ENCODE measurements at regions not wholly inside any gene's neighbourhood (a gene's known extent, or its start where the extent isn't known, plus 50 kb on each side); places are given as distances from the start of the nearest gene placed in this dataset.

DNA sequence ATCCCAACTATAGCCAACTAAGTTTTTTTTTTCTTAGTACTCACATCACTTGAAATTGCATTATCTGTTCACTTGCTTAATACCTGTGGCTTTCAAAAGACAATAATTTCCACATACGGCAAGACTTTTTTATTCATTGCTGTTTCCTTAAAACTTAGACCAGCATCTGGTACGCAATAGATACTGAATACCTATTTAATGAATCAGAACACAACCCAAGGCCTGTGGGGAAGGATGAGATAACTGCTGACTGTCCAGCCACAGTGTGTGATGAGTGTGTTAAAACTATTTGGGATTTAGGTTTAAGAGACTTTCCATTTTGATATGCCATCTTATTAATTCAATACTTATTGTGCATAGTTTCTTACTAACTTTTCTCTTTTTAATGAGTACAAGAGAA is 988.7 kb downstream of the NTRK3 start:
- ChIA-PET RAD21 (ENCODE audit: low non-redundant PET in 1 of 2, low total read pairs in 2 of 2, uncharacterized antibody in 2 of 2, unreplicated experiment in 2 of 2) (no interaction called here), POLR2A (no interaction called here), CTCF (no interaction called here)
- H3K9me3 ChIP-seq (ENCODE audit: control insufficient read depth in 1 of 2, insufficient read depth in 1 of 2, low read depth in 1 of 2, low read length in 2 of 2), result peaks cover 20 to 26% of the 10 kb centered on the region in 2 experiments; a peak in 2 of 4 replicates
- H3K27ac ChIP-seq (ENCODE audit: low read depth, low read length), result no peak overlapping the region
- TF ChIP-seq, protein P1, sequence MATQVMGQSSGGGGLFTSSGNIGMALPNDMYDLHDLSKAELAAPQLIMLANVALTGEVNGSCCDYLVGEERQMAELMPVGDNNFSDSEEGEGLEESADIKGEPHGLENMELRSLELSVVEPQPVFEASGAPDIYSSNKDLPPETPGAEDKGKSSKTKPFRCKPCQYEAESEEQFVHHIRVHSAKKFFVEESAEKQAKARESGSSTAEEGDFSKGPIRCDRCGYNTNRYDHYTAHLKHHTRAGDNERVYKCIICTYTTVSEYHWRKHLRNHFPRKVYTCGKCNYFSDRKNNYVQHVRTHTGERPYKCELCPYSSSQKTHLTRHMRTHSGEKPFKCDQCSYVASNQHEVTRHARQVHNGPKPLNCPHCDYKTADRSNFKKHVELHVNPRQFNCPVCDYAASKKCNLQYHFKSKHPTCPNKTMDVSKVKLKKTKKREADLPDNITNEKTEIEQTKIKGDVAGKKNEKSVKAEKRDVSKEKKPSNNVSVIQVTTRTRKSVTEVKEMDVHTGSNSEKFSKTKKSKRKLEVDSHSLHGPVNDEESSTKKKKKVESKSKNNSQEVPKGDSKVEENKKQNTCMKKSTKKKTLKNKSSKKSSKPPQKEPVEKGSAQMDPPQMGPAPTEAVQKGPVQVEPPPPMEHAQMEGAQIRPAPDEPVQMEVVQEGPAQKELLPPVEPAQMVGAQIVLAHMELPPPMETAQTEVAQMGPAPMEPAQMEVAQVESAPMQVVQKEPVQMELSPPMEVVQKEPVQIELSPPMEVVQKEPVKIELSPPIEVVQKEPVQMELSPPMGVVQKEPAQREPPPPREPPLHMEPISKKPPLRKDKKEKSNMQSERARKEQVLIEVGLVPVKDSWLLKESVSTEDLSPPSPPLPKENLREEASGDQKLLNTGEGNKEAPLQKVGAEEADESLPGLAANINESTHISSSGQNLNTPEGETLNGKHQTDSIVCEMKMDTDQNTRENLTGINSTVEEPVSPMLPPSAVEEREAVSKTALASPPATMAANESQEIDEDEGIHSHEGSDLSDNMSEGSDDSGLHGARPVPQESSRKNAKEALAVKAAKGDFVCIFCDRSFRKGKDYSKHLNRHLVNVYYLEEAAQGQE (IDR thresholded peaks at IDR 0.05; ENCODE audit: low read depth), result no peak
- no peak for TF ChIP-seq SRF (IDR thresholded peaks at IDR 0.05; ENCODE audit: low read depth)
- H3K9me2 ChIP-seq (ENCODE audit: insufficient read depth), result no peaks in the 10 kb centered on the region
- no TSS peak for BruUV-seq (replicated peaks)
- no peaks in the 10 kb centered on the region for H3K4me1 ChIP-seq (ENCODE audit: control insufficient read depth in 1 of 2, insufficient read depth in 2 of 2, low read length in 2 of 2)
- H3K4me2 ChIP-seq (ENCODE audit: low read length), result no peak overlapping the region
- no peak overlapping the region for H3K4me3 ChIP-seq (replicated peaks in 1 of 2; ENCODE audit: low read depth in 1 of 2, low read length in 2 of 2)
- H4K20me1 ChIP-seq (ENCODE audit: insufficient read depth), result no peaks in the 10 kb centered on the region
- DNase-seq (ENCODE audit: low read depth, low spot score) (no peak), ATAC-seq (no peak)
- no peaks in the 10 kb centered on the region for H3K27me3 ChIP-seq (ENCODE audit: insufficient read depth, low read length)
- H3K36me3 ChIP-seq (ENCODE audit: control insufficient read depth in 1 of 2, insufficient read depth in 2 of 2, low read length in 2 of 2), result no peaks in the 10 kb centered on the region
- H2AFZ ChIP-seq (ENCODE audit: low read depth, low read length, poor library complexity, severe bottlenecking), result no peak overlapping the region
- intact Hi-C loops (cut with micrococcal nuclease), result no loop called here
- no peak overlapping the region for H3K9ac ChIP-seq (ENCODE audit: low read length)
- H3K79me2 ChIP-seq (ENCODE audit: insufficient read depth, low read length), result no peaks in the 10 kb centered on the region

GRCh38 chr15:87263871-87264270 is 992.7 kb downstream of the NTRK3 start:
- no peaks in the 10 kb centered on the region for H4K20me1 ChIP-seq (ENCODE audit: insufficient read depth)
- TF ChIP-seq SRF (IDR thresholded peaks at IDR 0.05; ENCODE audit: low read depth) (no peak), CEBPB (IDR thresholded peaks at IDR 0.05; ENCODE audit: low read depth) (no peak), POLR2AphosphoS5 (IDR thresholded peaks at IDR 0.05; ENCODE audit: low read depth, low read length) (no peak), JUND (IDR thresholded peaks at IDR 0.05) (no peak), EGR1 (IDR thresholded peaks at IDR 0.05; ENCODE audit: low read depth) (no peak), FOSL1 (IDR thresholded peaks at IDR 0.05; ENCODE audit: low read depth) (no peak), SP1 (IDR thresholded peaks at IDR 0.05; ENCODE audit: low read depth) (no peak), EZH2 (IDR thresholded peaks at IDR 0.05) (no peak)
- TF ChIP-seq, protein P2, sequence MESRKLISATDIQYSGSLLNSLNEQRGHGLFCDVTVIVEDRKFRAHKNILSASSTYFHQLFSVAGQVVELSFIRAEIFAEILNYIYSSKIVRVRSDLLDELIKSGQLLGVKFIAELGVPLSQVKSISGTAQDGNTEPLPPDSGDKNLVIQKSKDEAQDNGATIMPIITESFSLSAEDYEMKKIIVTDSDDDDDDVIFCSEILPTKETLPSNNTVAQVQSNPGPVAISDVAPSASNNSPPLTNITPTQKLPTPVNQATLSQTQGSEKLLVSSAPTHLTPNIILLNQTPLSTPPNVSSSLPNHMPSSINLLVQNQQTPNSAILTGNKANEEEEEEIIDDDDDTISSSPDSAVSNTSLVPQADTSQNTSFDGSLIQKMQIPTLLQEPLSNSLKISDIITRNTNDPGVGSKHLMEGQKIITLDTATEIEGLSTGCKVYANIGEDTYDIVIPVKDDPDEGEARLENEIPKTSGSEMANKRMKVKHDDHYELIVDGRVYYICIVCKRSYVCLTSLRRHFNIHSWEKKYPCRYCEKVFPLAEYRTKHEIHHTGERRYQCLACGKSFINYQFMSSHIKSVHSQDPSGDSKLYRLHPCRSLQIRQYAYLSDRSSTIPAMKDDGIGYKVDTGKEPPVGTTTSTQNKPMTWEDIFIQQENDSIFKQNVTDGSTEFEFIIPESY (IDR thresholded peaks at IDR 0.05; ENCODE audit: extremely low read depth, insufficient replicate concordance, low read length), result no peak
- TF ChIP-seq, protein P3, sequence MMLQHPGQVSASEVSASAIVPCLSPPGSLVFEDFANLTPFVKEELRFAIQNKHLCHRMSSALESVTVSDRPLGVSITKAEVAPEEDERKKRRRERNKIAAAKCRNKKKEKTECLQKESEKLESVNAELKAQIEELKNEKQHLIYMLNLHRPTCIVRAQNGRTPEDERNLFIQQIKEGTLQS (IDR thresholded peaks at IDR 0.05), result no peak
- TF ChIP-seq, protein P4, sequence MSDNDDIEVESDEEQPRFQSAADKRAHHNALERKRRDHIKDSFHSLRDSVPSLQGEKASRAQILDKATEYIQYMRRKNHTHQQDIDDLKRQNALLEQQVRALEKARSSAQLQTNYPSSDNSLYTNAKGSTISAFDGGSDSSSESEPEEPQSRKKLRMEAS (IDR thresholded peaks at IDR 0.05), result no peak
- ChIA-PET POLR2A (no interaction called here), RAD21 (ENCODE audit: low non-redundant PET in 1 of 2, low total read pairs in 2 of 2, uncharacterized antibody in 2 of 2, unreplicated experiment in 2 of 2) (no interaction called here), CTCF (no interaction called here)
- H3K27me3 ChIP-seq (ENCODE audit: insufficient read depth, low read length), result no peaks in the 10 kb centered on the region
- DNase-seq (ENCODE audit: low read depth, low spot score) (no peak), ATAC-seq (no peak)
- no peak overlapping the region for H2AFZ ChIP-seq (ENCODE audit: low read depth, low read length, poor library complexity, severe bottlenecking)
- peaks cover 13 to 18% of the 10 kb centered on the region in 2 experiments; a peak in 2 of 4 replicates for H3K9me3 ChIP-seq (ENCODE audit: control insufficient read depth in 1 of 2, insufficient read depth in 1 of 2, low read depth in 1 of 2, low read length in 2 of 2)
- no peaks in the 10 kb centered on the region for H3K36me3 ChIP-seq (ENCODE audit: control insufficient read depth in 1 of 2, insufficient read depth in 2 of 2, low read length in 2 of 2)
- BruUV-seq (replicated peaks), result no TSS peak
- no peaks in the 10 kb centered on the region for H3K4me1 ChIP-seq (ENCODE audit: control insufficient read depth in 1 of 2, insufficient read depth in 2 of 2, low read length in 2 of 2)
- intact Hi-C loops (cut with micrococcal nuclease), result no loop called here
- H3K27ac ChIP-seq (ENCODE audit: low read depth, low read length), result no peak overlapping the region
- H3K79me2 ChIP-seq (ENCODE audit: insufficient read depth, low read length), result no peaks in the 10 kb centered on the region
- no peak overlapping the region for H3K4me2 ChIP-seq (ENCODE audit: low read length)
- H3K9me2 ChIP-seq (ENCODE audit: insufficient read depth), result no peaks in the 10 kb centered on the region
- H3K9ac ChIP-seq (ENCODE audit: low read length), result no peak overlapping the region
- H3K4me3 ChIP-seq (replicated peaks in 1 of 2; ENCODE audit: low read depth in 1 of 2, low read length in 2 of 2), result no peak overlapping the region
